ENCODE measurements at regions not wholly inside any gene's neighbourhood (a gene's known extent, or its start where the extent isn't known, plus 50 kb on each side); places are given as distances from the start of the nearest gene placed in this dataset.

DNA sequence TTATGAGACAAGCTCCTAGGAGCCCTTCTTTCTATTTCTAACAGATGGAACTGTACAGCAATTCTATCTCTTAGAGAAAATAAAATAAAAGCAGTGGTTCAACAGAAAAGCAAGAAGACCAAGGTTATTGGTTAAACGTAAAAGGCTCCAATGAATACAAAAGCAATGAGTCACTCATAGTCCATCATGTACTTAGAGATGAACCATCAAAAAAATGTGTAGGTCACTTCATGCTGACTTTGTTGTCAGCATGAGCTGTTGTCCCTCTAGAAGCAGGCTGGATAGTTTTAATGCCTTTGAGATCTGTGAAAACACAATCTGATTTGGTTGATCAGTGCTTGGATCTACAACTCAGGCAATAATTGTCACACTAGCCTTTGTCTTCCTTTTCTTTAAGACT, 378.6 kb upstream of the ANXA10 start:
- H3K4me3 ChIP-seq (ENCODE audit: low read length) = no peak overlapping the region
- no peak for DNase-seq (ENCODE audit: low read depth)
- TF ChIP-seq, protein P1, sequence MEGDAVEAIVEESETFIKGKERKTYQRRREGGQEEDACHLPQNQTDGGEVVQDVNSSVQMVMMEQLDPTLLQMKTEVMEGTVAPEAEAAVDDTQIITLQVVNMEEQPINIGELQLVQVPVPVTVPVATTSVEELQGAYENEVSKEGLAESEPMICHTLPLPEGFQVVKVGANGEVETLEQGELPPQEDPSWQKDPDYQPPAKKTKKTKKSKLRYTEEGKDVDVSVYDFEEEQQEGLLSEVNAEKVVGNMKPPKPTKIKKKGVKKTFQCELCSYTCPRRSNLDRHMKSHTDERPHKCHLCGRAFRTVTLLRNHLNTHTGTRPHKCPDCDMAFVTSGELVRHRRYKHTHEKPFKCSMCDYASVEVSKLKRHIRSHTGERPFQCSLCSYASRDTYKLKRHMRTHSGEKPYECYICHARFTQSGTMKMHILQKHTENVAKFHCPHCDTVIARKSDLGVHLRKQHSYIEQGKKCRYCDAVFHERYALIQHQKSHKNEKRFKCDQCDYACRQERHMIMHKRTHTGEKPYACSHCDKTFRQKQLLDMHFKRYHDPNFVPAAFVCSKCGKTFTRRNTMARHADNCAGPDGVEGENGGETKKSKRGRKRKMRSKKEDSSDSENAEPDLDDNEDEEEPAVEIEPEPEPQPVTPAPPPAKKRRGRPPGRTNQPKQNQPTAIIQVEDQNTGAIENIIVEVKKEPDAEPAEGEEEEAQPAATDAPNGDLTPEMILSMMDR (conservative IDR thresholded peaks at IDR 0.05; ENCODE audit: low read length) = no peak

DNA sequence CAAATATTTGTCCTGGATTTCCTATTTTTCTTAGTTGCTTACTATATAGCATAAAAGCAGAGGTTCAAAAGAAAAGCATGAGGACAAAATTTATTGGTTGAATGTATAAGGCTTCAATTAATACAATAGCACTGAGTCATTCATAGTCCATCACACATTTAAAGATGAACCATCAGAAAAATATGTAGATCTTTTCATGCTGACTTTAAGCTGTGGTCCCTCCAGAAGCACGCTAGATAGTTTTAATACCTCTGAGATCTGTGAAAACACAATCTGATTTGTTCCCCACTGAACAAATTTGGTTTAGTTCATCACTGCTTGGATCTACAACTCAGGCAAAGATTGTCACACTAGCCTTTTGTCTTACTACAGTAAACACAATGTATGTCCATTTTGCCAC, 377.2 kb upstream of the ANXA10 start:
- TF ChIP-seq, protein P1 (conservative IDR thresholded peaks at IDR 0.05; ENCODE audit: low read length) = no peak
- no peak overlapping the region for H3K4me3 ChIP-seq (ENCODE audit: low read length)
- no peak for DNase-seq (ENCODE audit: low read depth)

DNA sequence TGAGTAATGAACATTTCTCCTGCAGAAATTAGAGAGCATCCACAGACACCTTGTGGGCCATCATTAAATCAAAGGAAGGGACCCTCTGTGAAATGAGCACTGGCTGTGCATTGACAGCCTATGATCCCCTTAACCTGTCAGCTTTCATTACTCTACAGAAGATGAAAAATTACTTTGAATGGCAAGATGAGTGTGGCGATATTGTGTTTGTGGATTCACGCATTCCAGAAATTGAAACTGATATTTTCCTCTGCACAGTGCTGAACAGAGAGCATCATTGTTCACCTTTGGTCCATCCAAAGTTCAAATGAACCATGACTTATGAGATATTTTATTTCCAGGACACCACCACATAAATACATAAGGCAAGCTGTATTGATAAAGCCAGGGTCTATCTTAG, 374.8 kb upstream of the ANXA10 start:
- DNase-seq (ENCODE audit: low read depth) = no peak
- no peak overlapping the region for H3K4me3 ChIP-seq (ENCODE audit: low read length)
- TF ChIP-seq, protein P1 (conservative IDR thresholded peaks at IDR 0.05; ENCODE audit: low read length) = no peak

DNA sequence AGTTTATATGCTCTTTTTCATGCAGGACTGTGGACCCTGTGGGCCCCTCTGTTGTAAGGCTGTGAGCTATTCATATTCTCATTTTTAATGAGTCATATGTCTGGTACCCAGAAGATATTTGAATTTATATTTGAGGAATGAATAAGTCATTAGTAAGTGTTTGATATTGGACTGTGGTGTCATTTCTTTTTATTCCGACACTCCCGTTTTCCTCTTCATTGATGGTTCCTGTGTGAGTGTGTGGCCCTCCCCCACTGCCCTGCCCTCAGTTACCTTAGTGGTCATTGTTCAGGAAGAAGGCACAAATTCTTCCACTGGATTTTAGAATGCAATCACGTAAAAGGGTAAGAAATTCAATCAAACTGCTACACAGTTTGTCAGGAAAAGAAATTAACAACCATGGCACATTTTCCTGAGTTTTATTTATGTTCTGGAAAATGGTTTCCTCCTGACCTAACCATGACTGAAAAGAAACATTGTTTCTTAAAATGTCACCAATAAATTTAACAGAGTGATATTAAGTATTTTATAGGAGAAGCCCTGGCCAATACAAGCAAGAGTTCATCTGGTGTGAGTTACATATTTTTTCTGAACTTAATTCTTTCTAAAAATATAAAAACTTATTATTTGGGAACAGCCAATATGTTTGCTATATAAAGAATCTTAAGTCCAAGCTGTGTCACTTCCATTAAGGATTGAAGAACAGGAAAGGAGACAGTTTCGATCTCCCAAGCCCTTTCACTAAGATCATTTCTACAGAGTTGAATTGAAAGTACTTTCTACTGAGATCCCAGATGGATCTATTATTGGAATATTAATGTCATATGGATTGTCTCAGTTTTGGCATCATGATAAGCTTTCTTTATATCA, 370.5 kb upstream of the ANXA10 start:
- no peak overlapping the region for H3K4me3 ChIP-seq (ENCODE audit: low read length)
- no peak for DNase-seq (ENCODE audit: low read depth)
- TF ChIP-seq, protein P1 (conservative IDR thresholded peaks at IDR 0.05; ENCODE audit: low read length) = no peak

DNA sequence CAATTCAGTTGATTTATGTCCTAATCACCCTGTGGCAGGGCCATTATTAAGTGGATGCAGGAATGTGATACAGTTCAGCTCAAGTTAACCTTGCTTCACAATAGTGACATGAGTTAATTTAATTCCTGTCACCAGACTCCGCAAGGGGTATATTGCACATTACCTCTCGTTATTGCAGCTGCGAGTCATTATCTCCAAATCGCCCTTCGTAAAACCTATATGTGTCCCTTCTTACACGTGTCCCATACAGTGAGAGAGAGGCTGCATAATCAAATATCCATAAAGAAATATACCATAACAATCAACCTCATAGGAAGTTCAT, 369.9 kb upstream of the ANXA10 start:
- no peak overlapping the region for H3K4me3 ChIP-seq (ENCODE audit: low read length)
- TF ChIP-seq, protein P1 (conservative IDR thresholded peaks at IDR 0.05; ENCODE audit: low read length) = no peak
- DNase-seq (ENCODE audit: low read depth) = no peak

DNA sequence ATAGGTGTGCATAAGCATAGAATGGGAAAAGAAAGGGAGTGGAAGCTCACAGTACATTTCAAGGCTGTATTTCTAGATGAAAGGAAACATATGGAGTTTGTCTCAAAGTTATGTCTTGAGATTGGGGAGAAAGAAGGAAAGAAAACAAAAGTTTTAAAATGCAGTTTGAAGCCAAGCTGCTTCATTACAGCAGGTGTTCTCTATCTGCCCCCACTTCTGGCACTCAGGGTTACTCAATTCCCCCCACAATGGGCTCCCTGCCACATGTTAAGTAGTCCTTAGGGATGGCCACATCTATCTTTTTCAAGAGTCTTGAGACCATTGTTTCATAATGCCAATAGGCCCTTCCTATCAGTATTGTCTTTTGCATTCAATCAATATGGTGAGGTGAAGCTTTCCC, 367.4 kb upstream of the ANXA10 start:
- TF ChIP-seq, protein P1 (conservative IDR thresholded peaks at IDR 0.05; ENCODE audit: low read length) = no peak
- no peak for DNase-seq (ENCODE audit: low read depth)
- no peak overlapping the region for H3K4me3 ChIP-seq (ENCODE audit: low read length)

DNA sequence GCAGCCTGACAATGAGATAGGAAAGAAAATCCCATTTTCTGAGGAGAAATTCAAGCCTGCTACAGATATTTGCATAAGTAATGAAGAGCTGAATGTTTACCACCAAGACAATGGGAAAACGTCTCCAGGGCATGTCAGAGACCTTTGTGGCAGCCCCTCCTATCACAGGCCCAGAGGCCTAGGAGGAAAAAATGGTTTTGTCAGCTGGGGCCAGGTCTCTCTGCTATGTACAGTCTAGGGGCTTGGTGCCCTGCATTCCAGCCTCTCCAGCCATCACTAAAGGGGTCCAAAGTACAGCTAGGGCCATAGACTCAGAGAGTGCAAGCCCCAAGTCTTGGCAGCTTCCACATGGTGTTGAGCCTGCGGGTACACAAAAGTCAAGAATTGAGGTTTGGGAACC, 361.6 kb upstream of the ANXA10 start:
- TF ChIP-seq, protein P1 (conservative IDR thresholded peaks at IDR 0.05; ENCODE audit: low read length) = no peak
- no peak for DNase-seq (ENCODE audit: low read depth)
- no peak overlapping the region for H3K4me3 ChIP-seq (ENCODE audit: low read length)
